GM12878 (cell line): ENCODE measurements at regions not wholly inside any gene's neighbourhood (a gene's known extent, or its start where the extent isn't known, plus 50 kb on each side); places are given as distances from the start of the nearest gene placed in this dataset.

Experiments used
- ATAC-seq: fragments of 200-7000 bp; cut with Tn5 transposase; 3 replicates; pipeline ENCODE4 v1.9.1; 2020; ENCODE audit warnings: mild to moderate bottlenecking, moderate library complexity
- BruUV-seq: library from RNA; stranded (reverse); fragments of 400-500 nt; replicated peaks from 2 replicates; lab custom pipeline; 2021; lab: Mats Ljungman, UMichigan
- CTCF ChIA-PET: fragments of 300-600 bp; sonication (Branson Sonifier 250); formaldehyde crosslinking; extraction: SDS; loops from one replicate; lab custom pipeline; 2021; ENCODE audit warnings: inconsistent platforms; lab: Yijun Ruan, JAX
- POLR2A ChIA-PET: fragments of 350-600 bp; formaldehyde crosslinking; extraction: SDS; loops from one replicate; lab custom pipeline; 2021; ENCODE audit warnings: inconsistent platforms; lab: Charles Lee
- RAD21 ChIA-PET: fragments of 300-600 bp; sonication (Branson Sonifier 250); formaldehyde crosslinking; loops from one replicate; lab custom pipeline; 2023; ENCODE audit warnings: antibody characterized with exemption; ENCODE audit not compliant: unreplicated experiment; lab: Charles Lee
- SMC1A ChIA-PET: fragments of 300-600 bp; sonication (Branson Sonifier 250); formaldehyde crosslinking; loops from one replicate; lab custom pipeline; 2023; ENCODE audit not compliant: unreplicated experiment, uncharacterized antibody; lab: Charles Lee
- DNase-seq: peaks from one replicate; pipeline ENCODE4 v3.0.0-alpha.2; 2011; ENCODE audit warnings: low read depth, low spot score
- FAIRE-seq: peaks from 3 replicates; lab custom pipeline; 2011; peaks lifted over from hg19 to GRCh38; lab: Jason Lieb, UNC
- H2AFZ ChIP-seq: 2 replicates; pipeline ENCODE4 v1.6.0; 2011; ENCODE audit warnings: low read depth, low read length, control low read depth; ENCODE audit not compliant: control insufficient read depth
- H3K27ac ChIP-seq: 2 replicates; pipeline ENCODE4 v1.5.1; 2011; ENCODE audit warnings: control low read depth; ENCODE audit not compliant: control insufficient read depth, insufficient read depth
- H3K27me3 ChIP-seq, 2 experiments: replicated peaks in 1 of 2; 2 replicates each; pipeline versions ENCODE4 v1.6.0 to v1.6.1; 2011; ENCODE audit warnings: low read length in 1 of 2; ENCODE audit not compliant: control insufficient read depth in 2 of 2, insufficient read depth in 2 of 2
- H3K36me3 ChIP-seq, 2 experiments: 2 replicates each; pipeline ENCODE4 v1.5.1; 2011; ENCODE audit warnings: low read length in 1 of 2; ENCODE audit not compliant: control insufficient read depth in 2 of 2, insufficient read depth in 2 of 2
- H3K4me1 ChIP-seq: 2 replicates; pipeline ENCODE4 v1.6.1; 2011; ENCODE audit warnings: mild to moderate bottlenecking, low read length, moderate library complexity, mixed read lengths; ENCODE audit not compliant: control insufficient read depth, insufficient read depth
- H3K4me2 ChIP-seq: 2 replicates; pipeline ENCODE4 v1.6.0; 2011; ENCODE audit warnings: control low read depth; ENCODE audit not compliant: control insufficient read depth, insufficient read depth
- H3K4me3 ChIP-seq: fragments of 200-600 bp; sonication (generic); 2 replicates; pipeline ENCODE4 v1.5.1; 2016
- H3K79me2 ChIP-seq: 2 replicates; pipeline ENCODE4 v1.6.0; 2011; ENCODE audit warnings: low read length; ENCODE audit not compliant: control insufficient read depth, insufficient read depth
- H3K9ac ChIP-seq: 2 replicates; pipeline ENCODE4 v1.8.0; 2011; ENCODE audit warnings: low read length, control low read depth, mixed read lengths; ENCODE audit not compliant: control insufficient read depth, insufficient read depth
- H3K9me3 ChIP-seq: replicated peaks from 3 replicates; pipeline ENCODE4 v1.5.1; 2011; ENCODE audit warnings: mild to moderate bottlenecking, low read length; ENCODE audit not compliant: control insufficient read depth, insufficient read depth
- H4K20me1 ChIP-seq: 2 replicates; pipeline ENCODE4 v1.6.0; 2011; ENCODE audit not compliant: control insufficient read depth, insufficient read depth
- BCLAF1 ChIP-seq: fragments of 450-650 bp; IDR thresholded peaks from 2 replicates; pipeline ENCODE4 v1.6.1; 2017; ENCODE audit warnings: antibody characterized with exemption, mild to moderate bottlenecking, moderate library complexity
- BHLHE40 ChIP-seq, 2 experiments: fragments of 450-650 bp in 1 of 2; IDR thresholded peaks; 2 replicates each; pipeline ENCODE4 v1.6.1; 2011 to 2017; ENCODE audit warnings: low read depth in 2 of 2, borderline replicate concordance in 1 of 2, improper control_type of control experiment in 1 of 2, low read length in 1 of 2, mild to moderate bottlenecking in 1 of 2
- HDAC6 ChIP-seq: fragments of 200-600 bp; sonication (generic); IDR thresholded peaks from one replicate; pipeline ENCODE4 v1.8.0; 2017; ENCODE audit warnings: antibody characterized with exemption; ENCODE audit not compliant: unreplicated experiment
- NKRF ChIP-seq: fragments of 450-650 bp; conservative IDR thresholded peaks from 2 replicates; pipeline ENCODE4 v1.6.1; 2017; ENCODE audit warnings: mild to moderate bottlenecking, moderate library complexity
- RBBP5 ChIP-seq: fragments of 200-600 bp; sonication (generic); conservative IDR thresholded peaks from 2 replicates; pipeline ENCODE4 v1.6.1; 2016
- REST ChIP-seq: IDR thresholded peaks from 2 replicates; pipeline ENCODE4 v1.6.1; 2012; ENCODE audit warnings: mild to moderate bottlenecking, low read depth, low read length
- SP1 ChIP-seq: IDR thresholded peaks from one replicate; pipeline ENCODE4 v1.6.1; 2011; ENCODE audit warnings: low read depth, low read length
- ZBTB33 ChIP-seq: fragments of 450-650 bp; IDR thresholded peaks from 2 replicates; pipeline ENCODE4 v1.6.1; 2017; ENCODE audit warnings: mild to moderate bottlenecking
- ZNF24 ChIP-seq: fragments of 450-650 bp; IDR thresholded peaks from 2 replicates; pipeline ENCODE4 v1.6.1; 2017; ENCODE audit warnings: antibody characterized with exemption, mild to moderate bottlenecking
- ZNF274 ChIP-seq: IDR thresholded peaks from one replicate; pipeline ENCODE4 v1.8.0; 2011; ENCODE audit not compliant: insufficient read length, insufficient read depth
- WGBS: methylation state at CpG from one replicate; pipeline ENCODE4 v1.1.6; 2016; ENCODE audit warnings: low lambda C conversion rate; ENCODE audit not compliant: insufficient replicate concordance, insufficient coverage; ENCODE audit errors: missing lambda C conversion rate; 5-methylcytosine and 5-hydroxymethylcytosine counted together
- in situ Hi-C: fragments of 300-500 bp; cut with MboI; formaldehyde crosslinking; loops from 9 replicates; pipeline ENCODE4 v1.14.3; 2018; ENCODE audit warnings: mixed read lengths
- intact Hi-C: fragments of 100-400 bp; cut with micrococcal nuclease; formaldehyde crosslinking; loops from one replicate; pipeline ENCODE4 v1.14.2; 2022; ENCODE audit not compliant: unreplicated experiment

- no peak for TF ChIP-seq ZNF24
- no peak for TF ChIP-seq HDAC6
These were observed 132.4 kb upstream of the MEF2C start (continued) for GRCh38 chr5:89015409-89015808.

- intact Hi-C loops = no loop called here
- no TSS peak for BruUV-seq
- CTCF ChIA-PET = interaction anchor here (0.8 to 1.1 kb wide), 2 partner anchors 19 to 31 kb away, joined by 3 read pairs; no protein-coding TSS in a partner anchor
- no peak overlapping the region for H3K9ac ChIP-seq
- no peak for TF ChIP-seq ZNF274
- no peak for TF ChIP-seq ZNF24
- no peak for TF ChIP-seq BHLHE40 (IDR thresholded peaks at IDR 0.05; ENCODE audit: borderline replicate concordance in 1 of 2, low read depth in 2 of 2, low read length in 1 of 2)
- no peak for TF ChIP-seq RBBP5
- TF ChIP-seq REST = no peak
- no peak for TF ChIP-seq NKRF
- no peak for TF ChIP-seq SP1
- TF ChIP-seq BCLAF1 = no peak
- TF ChIP-seq ZBTB33 = no peak
- H3K36me3 ChIP-seq = no peaks in the 10 kb centered on the region
- no peak overlapping the region for H2AFZ ChIP-seq
- no peak for DNase-seq
- H3K79me2 ChIP-seq = no peaks in the 10 kb centered on the region
- no peak for ATAC-seq
- no peaks in the 10 kb centered on the region for H3K9me3 ChIP-seq
- no peak overlapping the region for H3K4me3 ChIP-seq
- SMC1A ChIA-PET = interaction anchor here (0.7 to 3.1 kb wide), 11 partner anchors 9 to 288 kb away, joined by 3 to 10 read pairs (median 3); no protein-coding TSS in a partner anchor
- H3K4me2 ChIP-seq = no peak overlapping the region
- H3K4me1 ChIP-seq = no peaks in the 10 kb centered on the region
- H3K27ac ChIP-seq = no peak overlapping the region
- H4K20me1 ChIP-seq = no peaks in the 10 kb centered on the region
- POLR2A ChIA-PET = interaction anchor here (0.6 kb wide), 1 partner anchor 432 kb away, joined by 4 read pairs; no protein-coding TSS in a partner anchor
- no peak for FAIRE-seq
- RAD21 ChIA-PET = interaction anchor here (1.0 to 1.7 kb wide), 6 partner anchors 32 to 1254 kb away, joined by 3 read pairs; no protein-coding TSS in a partner anchor
- H3K27me3 ChIP-seq = no peaks in the 10 kb centered on the region
- in situ Hi-C loops = no loop called here
- 85% methylated on average over 6 of the region's 6 CpGs for WGBS
These were observed 129.1 kb upstream of the MEF2C start for GRCh38 chr5:89011778-89012711.
